HG03460 (cell line): ENCODE measurements at regions not wholly inside any gene's neighbourhood (a gene's known extent, or its start where the extent isn't known, plus 50 kb on each side); places are given as distances from the start of the nearest gene placed in this dataset.

Source experiments
- ATAC-seq: cut with Tn5 transposase; IDR thresholded peaks from one replicate; pipeline ENCODE4 v1.9.1; 2021; ENCODE audit not compliant: unreplicated experiment

DNA sequence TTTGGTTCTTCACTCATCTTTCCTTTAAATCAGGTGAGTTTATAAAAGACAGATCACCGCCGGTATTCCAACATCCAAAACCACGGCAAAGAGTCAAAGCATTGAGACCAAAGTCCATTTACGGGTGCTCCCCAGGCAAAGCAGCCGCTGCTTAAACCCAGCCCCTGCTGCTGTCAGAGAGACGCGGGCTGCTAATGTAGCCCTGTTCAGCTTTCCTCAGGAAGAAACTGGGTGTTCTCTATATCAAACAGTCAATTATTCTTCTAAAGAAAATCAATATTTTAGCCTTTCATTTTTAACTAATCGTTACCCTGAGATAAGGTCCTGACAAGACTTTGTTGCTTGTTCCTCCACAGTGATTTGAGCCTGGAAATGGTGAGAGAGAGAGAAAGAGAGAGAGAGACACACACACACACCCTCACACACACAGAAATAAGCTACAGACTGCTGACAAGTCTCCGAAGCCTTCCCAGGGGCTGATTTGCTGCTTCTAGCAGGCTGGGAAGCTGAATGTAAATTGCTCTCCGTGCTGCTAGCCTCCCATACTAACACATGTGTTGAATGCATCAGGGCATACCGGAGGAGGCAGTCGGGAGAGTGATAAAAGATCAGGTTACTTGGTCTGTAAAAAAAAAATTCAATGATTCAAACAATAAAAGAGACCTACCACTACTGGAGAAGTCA is 183.0 kb upstream of the ANK3 start:
- no peak for ATAC-seq

DNA sequence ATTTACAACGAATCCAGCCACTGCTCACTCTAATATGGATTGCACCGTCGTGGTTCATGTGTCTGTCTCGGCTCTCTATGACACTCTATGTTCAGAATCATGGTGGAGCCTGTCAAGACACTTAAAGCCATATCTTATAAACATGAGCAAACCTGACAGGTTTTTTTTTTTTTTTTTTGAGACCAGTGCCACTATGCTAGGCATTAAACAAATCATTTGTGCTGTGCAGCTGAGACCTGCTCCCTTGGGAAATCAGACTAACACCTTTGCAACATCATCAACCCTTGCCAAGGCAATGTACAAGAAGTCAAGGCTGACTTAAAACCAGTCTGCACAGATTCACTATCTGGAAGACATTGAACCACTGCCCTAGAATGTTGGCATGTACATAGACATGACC is 181.2 kb upstream of the ANK3 start:
- ATAC-seq = no peak

- ATAC-seq = no peak
Observed at GRCh38 chr10:60570272-60570865, 180.7 kb upstream of the ANK3 start.

- no peak for ATAC-seq
Observed at GRCh38 chr10:60569681-60570080, 180.0 kb upstream of the ANK3 start.

GRCh38 chr10:60566096-60566495 is 176.4 kb upstream of the ANK3 start:
- no peak for ATAC-seq

DNA sequence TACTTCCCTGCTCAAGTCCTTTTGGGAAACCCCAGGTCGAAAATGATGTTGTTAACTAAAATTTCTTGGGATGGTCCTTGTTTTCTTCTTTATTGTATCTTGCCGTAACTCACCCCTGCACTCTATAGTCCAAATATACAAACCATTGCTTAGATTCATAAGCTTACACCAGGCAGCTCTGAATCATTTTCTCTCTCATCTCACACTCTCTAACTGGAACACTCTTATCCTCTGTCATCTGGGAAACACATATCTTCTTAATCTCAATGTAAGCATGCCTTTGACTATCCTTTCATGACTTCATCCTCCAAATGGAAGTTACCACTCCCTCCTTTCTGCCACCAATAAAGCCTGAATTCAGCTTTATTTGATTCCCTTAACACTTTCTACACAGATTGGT is 175.8 kb upstream of the ANK3 start:
- ATAC-seq = no peak

- no peak for ATAC-seq
Observed at GRCh38 chr10:60564475-60564874, 174.8 kb upstream of the ANK3 start.

DNA sequence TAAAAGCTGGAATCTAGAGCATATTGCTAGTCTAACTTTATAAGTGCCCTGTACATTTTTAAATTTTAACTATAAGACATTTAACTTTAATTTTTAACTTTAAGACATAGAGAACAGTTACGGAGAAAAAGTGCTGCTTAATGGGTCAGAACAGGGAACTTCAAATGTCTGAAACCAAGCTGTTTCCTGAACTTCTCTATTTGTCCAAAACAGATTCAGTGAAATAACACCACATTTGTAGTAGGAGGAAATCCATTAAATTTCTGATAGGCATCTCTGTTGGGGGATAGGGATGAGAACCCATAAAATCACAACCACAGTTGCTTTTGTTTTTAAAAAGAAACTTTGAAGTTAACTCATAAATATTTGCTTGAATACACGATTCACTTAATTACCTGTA is 170.8 kb upstream of the ANK3 start:
- ATAC-seq = no peak

- no peak for ATAC-seq
Observed at GRCh38 chr10:60555700-60556099, 166.0 kb upstream of the ANK3 start.

DNA sequence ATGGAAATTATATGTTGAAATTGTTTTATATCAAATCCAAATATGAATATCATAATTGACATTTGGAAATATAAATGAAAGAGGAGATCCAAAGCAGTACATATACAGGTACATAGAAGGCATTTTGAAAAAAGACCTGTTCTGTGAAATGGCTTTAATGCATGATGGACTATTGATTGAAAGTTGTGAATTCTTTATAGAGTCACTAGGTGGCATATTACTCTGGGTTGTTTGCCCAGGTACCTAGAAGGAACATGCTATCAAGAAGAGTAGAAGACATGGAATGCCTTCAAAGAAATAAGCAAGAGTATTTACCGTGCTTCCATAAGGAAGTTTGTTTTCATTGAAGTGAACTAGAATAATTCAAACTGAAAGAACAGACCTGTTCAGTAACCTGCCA is 160.0 kb upstream of the ANK3 start:
- peak; percentile 61 for ATAC-seq

DNA sequence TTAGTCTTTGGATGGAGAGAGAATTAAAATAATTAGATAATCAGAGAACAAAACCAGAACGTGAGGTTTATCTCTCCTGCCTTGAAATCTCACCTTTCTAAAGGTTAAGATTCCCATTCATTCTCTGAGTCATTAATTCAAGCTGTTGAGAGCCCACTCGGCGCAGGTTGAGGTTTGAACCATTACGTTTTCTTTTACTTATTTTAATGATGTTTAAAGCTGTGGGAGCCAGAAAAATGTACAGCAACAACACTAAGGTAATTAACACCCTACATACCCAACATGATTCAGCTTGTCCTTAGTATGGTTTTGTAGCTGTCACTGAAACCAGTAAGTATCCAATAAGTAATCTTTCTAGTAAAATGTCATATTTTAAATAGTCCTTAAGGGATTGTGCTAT is 153.0 kb upstream of the ANK3 start:
- no peak for ATAC-seq

DNA sequence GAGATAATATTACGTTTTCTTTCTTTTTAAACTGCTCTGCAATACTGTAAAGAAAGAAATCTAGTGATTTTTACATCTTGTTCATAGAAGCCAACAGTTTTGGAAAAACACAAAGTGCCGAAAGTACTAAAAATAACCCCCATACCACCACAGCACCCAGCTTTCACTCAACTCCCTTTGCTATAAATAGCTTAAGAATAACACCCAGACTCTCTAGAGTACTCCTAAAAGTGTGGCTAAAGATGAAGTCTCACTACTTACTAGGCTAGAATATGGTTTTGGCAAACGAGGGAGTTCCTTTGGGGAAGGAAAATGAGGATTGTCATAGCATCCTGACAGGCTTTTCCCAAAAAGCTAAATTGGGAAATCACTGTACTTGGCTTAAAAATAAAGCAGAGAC is 151.8 kb upstream of the ANK3 start:
- ATAC-seq = no peak

DNA sequence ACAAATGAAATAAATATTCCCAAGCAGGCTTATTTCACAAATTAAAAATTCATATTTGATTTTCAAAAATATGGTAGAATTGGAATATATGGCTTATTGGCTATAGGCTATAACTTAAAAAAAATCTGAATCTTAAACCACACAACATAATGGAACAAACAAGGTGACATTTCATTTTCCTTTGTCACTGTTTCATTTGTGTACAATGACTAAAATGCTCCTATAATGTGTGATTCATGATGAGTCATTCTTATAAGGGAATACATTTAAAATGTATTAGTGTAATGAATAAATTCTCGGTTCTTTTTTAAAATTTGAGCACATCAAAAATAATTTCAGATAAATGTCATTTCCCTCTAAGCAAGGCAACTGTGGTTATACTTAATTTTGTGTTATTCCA is 148.0 kb upstream of the ANK3 start:
- ATAC-seq = no peak

- no peak for ATAC-seq
Observed at GRCh38 chr10:60536529-60537114, 146.9 kb upstream of the ANK3 start.

GRCh38 chr10:60535427-60535826 is 145.8 kb upstream of the ANK3 start:
- ATAC-seq = no peak

GRCh38 chr10:60534761-60535389 is 145.2 kb upstream of the ANK3 start:
- no peak for ATAC-seq

- no peak for ATAC-seq
Observed at GRCh38 chr10:60532696-60533468, 143.2 kb upstream of the ANK3 start.

DNA sequence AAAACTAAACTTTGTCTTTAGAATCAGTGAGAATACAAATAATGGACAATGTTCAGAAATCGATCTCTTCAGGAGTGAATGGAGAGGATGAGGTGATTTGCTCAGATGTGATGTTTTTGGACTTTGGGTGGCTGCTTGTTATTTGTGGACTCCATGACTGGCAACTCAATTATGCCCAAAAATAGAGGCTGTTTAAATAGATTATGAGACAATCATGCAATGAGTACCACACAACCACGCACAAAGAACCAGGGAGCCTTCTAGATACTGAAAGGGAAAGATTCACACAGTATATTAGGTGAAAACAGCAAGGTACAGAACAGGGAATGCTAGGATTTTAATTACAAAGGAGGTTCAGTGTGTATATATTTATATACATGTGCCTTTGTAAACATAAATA is 141.3 kb upstream of the ANK3 start:
- no peak for ATAC-seq

- no peak for ATAC-seq
Observed at GRCh38 chr10:60527676-60528075, 138.0 kb upstream of the ANK3 start.

GRCh38 chr10:60525716-60526585 is 136.3 kb upstream of the ANK3 start:
- ATAC-seq = no peak

- no peak for ATAC-seq
Observed at GRCh38 chr10:60524541-60524940, 134.9 kb upstream of the ANK3 start.
